ENCODE measurements at regions not wholly inside any gene's neighbourhood (a gene's known extent, or its start where the extent isn't known, plus 50 kb on each side); places are given as distances from the start of the nearest gene placed in this dataset.
"Not testable (repeated sequence)": the region's sequence is repeated elsewhere in the genome, so short reads cannot be mapped to it uniquely, and the experiment has no call there.

- ATAC-seq (ENCODE audit: low read depth) (no peak), DNase-seq (ENCODE audit: low spot score) (no peak)
- H3K27me3 ChIP-seq (ENCODE audit: insufficient read depth, poor library complexity, severe bottlenecking) = no peaks in the 10 kb centered on the region
- no peaks in the 10 kb centered on the region for H3K4me1 ChIP-seq (ENCODE audit: insufficient read depth, poor library complexity, severe bottlenecking)
- H3K4me3 ChIP-seq (ENCODE audit: severe bottlenecking) = no peak overlapping the region
- no peak overlapping the region for H3K27ac ChIP-seq (ENCODE audit: poor library complexity, severe bottlenecking)
- no peaks in the 10 kb centered on the region for H3K9me3 ChIP-seq (ENCODE audit: severe bottlenecking)
- no peak for TF ChIP-seq CTCF (IDR thresholded peaks at IDR 0.05; ENCODE audit: poor library complexity, severe bottlenecking)
- H3K36me3 ChIP-seq (ENCODE audit: low read depth) = no peaks in the 10 kb centered on the region
Observed at GRCh38 chr13:83086088-83086487, 796.2 kb downstream of the SLITRK1 start.

- Histone ChIP-seq H3K27me3 (ENCODE audit: insufficient read depth, poor library complexity, severe bottlenecking) (no peaks in the 10 kb centered on the region), H3K9me3 (ENCODE audit: severe bottlenecking) (no peaks in the 10 kb centered on the region), H3K36me3 (ENCODE audit: low read depth) (no peaks in the 10 kb centered on the region), H3K4me1 (ENCODE audit: insufficient read depth, poor library complexity, severe bottlenecking) (no peaks in the 10 kb centered on the region), H3K27ac (ENCODE audit: poor library complexity, severe bottlenecking) (no peak overlapping the region), H3K4me3 (ENCODE audit: severe bottlenecking) (no peak overlapping the region)
- no peak for TF ChIP-seq CTCF (IDR thresholded peaks at IDR 0.05; ENCODE audit: poor library complexity, severe bottlenecking)
- no peak for ATAC-seq (ENCODE audit: low read depth)
- DNase-seq (ENCODE audit: low spot score) = no peak
Observed at GRCh38 chr13:83085186-83085900, 796.9 kb downstream of the SLITRK1 start.

- TF ChIP-seq CTCF (IDR thresholded peaks at IDR 0.05; ENCODE audit: poor library complexity, severe bottlenecking) = no peak
- H3K4me1 ChIP-seq (ENCODE audit: insufficient read depth, poor library complexity, severe bottlenecking) = no peaks in the 10 kb centered on the region
- no peaks in the 10 kb centered on the region for H3K9me3 ChIP-seq (ENCODE audit: severe bottlenecking)
- H3K36me3 ChIP-seq (ENCODE audit: low read depth) = no peaks in the 10 kb centered on the region
- no peak for DNase-seq (ENCODE audit: low spot score)
- no peak overlapping the region for H3K4me3 ChIP-seq (ENCODE audit: severe bottlenecking)
- H3K27ac ChIP-seq (ENCODE audit: poor library complexity, severe bottlenecking) = no peak overlapping the region
- no peak for ATAC-seq (ENCODE audit: low read depth)
- no peaks in the 10 kb centered on the region for H3K27me3 ChIP-seq (ENCODE audit: insufficient read depth, poor library complexity, severe bottlenecking)
Observed at GRCh38 chr13:83077499-83077898, 804.8 kb downstream of the SLITRK1 start.

- ATAC-seq (ENCODE audit: low read depth); H3K9me3 ChIP-seq (ENCODE audit: severe bottlenecking); H3K27ac ChIP-seq (ENCODE audit: poor library complexity, severe bottlenecking); DNase-seq (ENCODE audit: low spot score); H3K27me3 ChIP-seq (ENCODE audit: insufficient read depth, poor library complexity, severe bottlenecking); H3K4me3 ChIP-seq (ENCODE audit: severe bottlenecking); H3K36me3 ChIP-seq (ENCODE audit: low read depth); H3K4me1 ChIP-seq (ENCODE audit: insufficient read depth, poor library complexity, severe bottlenecking): not testable (repeated sequence)
Observed at GRCh38 chr13:83073930-83074329, 808.3 kb downstream of the SLITRK1 start.

GRCh38 chr13:83065108-83065507 is 817.2 kb downstream of the SLITRK1 start:
- ATAC-seq (ENCODE audit: low read depth) (no peak), DNase-seq (ENCODE audit: low spot score) (no peak)
- H3K9me3 ChIP-seq (ENCODE audit: severe bottlenecking) = no peaks in the 10 kb centered on the region
- H3K27ac ChIP-seq (ENCODE audit: poor library complexity, severe bottlenecking) = no peak overlapping the region
- H3K4me1 ChIP-seq (ENCODE audit: insufficient read depth, poor library complexity, severe bottlenecking) = no peaks in the 10 kb centered on the region
- H3K36me3 ChIP-seq (ENCODE audit: low read depth) = no peaks in the 10 kb centered on the region
- TF ChIP-seq CTCF (IDR thresholded peaks at IDR 0.05; ENCODE audit: poor library complexity, severe bottlenecking) = no peak
- H3K27me3 ChIP-seq (ENCODE audit: insufficient read depth, poor library complexity, severe bottlenecking) = no peaks in the 10 kb centered on the region
- H3K4me3 ChIP-seq (ENCODE audit: severe bottlenecking) = no peak overlapping the region
